ENCODE measurements at regions not wholly inside any gene's neighbourhood (a gene's known extent, or its start where the extent isn't known, plus 50 kb on each side); places are given as distances from the start of the nearest gene placed in this dataset.

DNA sequence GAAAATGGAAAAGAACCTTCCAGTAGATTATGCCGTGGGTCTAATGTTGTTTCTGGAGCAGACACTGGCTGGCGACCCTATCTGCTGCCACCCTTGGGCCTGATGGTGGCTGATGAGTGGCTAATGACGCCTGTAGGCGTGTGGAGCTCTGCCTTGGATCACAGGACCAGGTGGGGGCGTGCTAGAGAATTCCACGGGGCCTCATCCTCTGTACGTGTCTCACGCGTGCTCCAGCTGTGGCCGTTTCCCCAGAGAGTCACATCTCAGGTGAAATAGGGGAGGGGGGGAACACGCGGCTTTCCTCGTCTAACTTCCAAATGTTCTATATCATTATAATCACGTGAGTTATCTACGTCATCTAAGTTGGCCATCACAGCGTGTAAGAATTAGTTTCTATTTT is 160.9 kb upstream of the SMIM21 start:
- no peak for DNase-seq (ENCODE audit: low read depth)

DNA sequence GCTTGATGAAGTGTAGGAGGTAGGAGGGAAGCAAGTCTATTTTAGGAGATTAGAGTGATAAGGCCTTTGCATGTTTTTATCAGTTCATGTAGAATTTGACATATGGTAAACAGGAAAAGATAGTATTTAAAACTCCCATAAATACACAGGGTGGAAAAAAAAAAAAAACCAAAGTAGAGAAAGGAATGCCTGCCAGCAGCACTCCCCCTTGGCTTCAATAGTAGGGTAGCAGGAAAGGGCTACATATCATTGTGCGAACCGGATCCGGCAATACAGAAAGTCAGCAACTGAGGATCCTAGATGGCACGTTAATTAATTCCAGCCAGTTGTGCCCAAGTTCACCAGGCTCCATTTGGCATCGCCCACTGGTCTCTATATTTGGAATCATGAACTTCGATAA is 159.6 kb upstream of the SMIM21 start:
- DNase-seq (ENCODE audit: low read depth): no peak

GRCh38 chr18:75586130-75586889 is 158.8 kb upstream of the SMIM21 start:
- DNase-seq (ENCODE audit: low read depth): no peak

GRCh38 chr18:75582940-75583339 is 155.4 kb upstream of the SMIM21 start:
- DNase-seq (ENCODE audit: low read depth): no peak

- DNase-seq (ENCODE audit: low read depth): no peak
Measured at GRCh38 chr18:75582406-75582821, 154.9 kb upstream of the SMIM21 start.

DNA sequence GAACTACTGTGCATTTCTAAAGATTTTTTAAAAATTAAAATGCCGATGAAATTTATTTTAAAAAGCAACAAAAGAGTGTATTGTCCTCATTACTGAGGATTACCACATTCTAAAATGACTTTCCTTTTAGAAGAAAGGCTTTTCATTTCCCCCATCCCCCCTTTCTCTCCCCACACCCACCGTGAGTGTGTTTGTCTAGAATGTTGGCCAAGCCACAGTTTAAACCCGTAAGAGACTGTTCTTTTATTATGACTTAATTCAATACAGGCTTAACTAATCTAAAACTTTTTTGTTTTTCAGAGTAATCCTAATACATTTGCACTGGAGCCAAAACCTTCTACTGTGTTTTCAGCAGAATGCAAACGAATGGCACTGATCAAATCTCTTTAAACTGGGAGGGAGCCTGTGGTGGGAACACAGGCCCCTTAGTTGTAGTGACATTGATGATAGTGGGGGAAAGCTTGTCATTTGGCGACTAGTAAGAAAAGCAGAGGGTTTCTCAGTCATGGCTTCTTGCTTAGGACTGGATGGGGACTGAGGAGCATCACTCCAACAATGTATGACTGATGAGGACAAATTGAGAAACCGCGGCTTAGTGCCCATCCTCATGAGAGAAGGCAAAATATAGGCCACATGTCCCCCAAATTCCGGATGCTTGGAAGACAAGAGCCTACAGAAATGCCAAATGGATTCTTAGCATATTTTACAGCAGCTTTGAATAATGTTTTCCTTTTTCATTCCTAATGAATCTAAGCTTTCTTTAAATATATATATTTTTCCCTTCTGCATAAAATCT is 154.0 kb upstream of the SMIM21 start:
- no peak for DNase-seq (ENCODE audit: low read depth)

GRCh38 chr18:75574187-75574586 is 146.7 kb upstream of the SMIM21 start:
- DNase-seq (ENCODE audit: low read depth): no peak

DNA sequence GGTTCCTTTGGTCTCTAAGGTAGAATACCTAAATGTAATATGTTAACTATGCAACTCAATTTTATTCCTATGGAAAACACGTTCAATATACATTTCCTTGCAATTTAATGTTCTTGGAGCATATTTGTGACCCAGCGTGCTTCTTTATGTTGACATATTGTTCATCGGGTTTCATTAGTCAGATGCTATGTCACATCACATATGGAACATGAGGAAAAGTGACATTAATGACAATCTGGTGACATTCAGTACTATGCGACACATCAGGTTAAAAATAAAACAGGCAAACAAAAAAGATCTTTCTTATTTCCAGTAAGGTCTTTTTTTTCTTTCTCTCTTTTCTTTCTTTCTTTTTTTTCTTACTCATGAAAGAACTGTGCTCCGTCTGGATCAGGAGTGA is 135.6 kb upstream of the SMIM21 start:
- no peak for DNase-seq (ENCODE audit: low read depth)

GRCh38 chr18:75562216-75562615 is 134.7 kb upstream of the SMIM21 start:
- DNase-seq (ENCODE audit: low read depth): no peak

DNA sequence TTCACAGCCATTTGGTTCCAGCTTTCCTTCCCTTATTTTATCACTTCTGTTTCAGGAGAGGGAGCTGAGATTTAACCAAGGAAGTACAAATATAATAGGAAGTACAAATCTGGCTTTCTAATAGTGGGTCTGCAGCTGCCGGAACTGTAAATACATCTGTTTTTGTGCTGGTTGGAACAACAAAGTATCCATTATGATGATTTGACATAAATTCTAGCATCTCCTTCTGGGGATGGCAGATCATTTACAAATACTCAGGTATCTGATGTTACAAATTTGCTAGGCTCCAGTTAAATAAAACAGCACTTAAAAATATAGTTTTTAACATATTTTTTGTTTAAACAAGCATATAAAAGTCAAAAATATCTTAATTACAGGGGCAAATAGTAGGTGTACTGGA is 131.3 kb upstream of the SMIM21 start:
- no peak for DNase-seq (ENCODE audit: low read depth)

- no peak for DNase-seq (ENCODE audit: low read depth)
Measured at GRCh38 chr18:75556841-75557240, 129.3 kb upstream of the SMIM21 start.

GRCh38 chr18:75554644-75555185 is 127.2 kb upstream of the SMIM21 start:
- DNase-seq (ENCODE audit: low read depth): no peak

DNA sequence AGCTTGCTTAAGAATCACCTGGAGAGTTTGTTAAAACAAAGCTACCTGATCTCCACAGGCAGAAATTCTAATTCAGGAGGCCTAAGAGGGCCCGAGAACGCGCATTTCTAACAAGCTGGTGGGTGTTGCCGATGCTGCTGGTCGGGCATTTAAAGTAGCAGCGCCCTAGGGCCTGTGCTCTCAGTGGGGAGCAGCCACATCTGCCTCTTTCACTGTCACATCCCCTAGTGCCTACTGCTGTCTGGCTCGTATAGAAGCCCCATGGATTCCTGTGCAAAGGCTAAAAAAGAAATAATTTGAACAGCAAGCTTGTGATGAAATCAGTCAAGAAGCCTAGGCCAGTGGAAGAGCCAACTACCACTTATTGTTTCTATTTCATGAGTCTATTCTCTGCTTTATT is 126.7 kb upstream of the SMIM21 start:
- DNase-seq (ENCODE audit: low read depth): no peak

GRCh38 chr18:75553021-75553420 is 125.5 kb upstream of the SMIM21 start:
- DNase-seq (ENCODE audit: low read depth): no peak

DNA sequence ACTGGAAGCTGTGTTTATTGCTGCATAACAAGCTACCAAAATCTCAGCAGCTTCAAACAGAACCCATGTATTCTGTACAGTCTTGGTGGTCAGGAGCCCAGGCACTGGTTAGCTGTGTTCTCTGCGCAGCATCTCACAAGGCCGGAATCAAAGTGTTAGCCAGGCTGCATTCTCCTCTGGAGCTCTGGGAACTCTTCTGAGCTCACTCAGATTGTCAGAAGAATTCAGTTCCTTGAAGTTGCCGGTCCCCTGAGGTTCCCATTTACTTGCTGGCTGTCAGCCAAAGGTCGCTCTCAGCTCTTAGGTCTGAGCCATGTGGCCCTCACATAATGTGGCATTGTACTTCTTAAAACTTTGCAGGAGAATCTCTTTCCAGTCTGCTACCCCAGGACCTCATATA is 123.6 kb upstream of the SMIM21 start:
- no peak for DNase-seq (ENCODE audit: low read depth)

DNA sequence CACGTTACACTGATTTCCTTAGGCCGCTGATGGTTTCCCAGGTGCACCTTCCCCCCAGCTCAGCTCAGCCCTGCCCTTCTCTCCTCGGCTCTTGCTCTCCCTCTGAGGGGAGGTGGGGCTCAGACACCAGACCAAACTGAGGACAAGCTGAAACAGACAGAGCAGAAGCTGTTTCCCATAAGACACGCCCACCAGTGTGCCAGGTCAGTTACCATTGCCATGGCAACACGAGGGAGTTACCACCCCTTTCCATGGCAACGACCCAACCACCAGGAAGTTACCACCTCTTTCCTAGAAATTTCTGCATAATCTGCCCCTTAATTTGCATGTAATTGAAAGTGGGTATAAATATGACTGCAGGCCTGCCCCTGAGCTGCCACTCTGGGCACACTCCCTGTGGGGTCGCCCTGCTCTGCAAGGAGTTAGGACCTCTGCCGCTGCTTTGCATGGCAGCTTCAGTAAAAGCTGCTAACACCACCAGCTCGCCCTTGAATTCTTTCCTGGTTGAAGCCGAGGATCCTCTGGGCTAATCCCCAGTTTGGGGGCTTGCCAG is 120.9 kb upstream of the SMIM21 start:
- DNase-seq (ENCODE audit: low read depth): no peak

DNA sequence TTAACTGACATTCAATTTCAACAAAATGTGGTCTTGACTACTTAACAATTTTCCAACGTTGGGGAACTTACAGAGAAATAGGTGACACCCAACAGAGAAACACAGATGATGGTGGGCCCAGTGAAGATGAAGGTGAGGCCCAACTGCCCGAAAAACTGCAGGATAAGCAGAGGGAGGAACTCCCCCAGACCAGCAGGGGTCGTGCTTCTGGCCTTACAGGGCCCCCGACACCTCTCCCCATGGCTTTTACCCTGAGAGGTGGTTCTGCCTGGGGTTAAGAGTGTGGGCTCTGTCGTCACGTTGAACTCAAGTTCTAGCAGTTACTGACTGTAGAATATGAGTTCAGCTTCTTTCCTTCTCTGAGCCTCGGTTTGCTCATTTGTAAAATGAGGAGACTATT is 119.5 kb upstream of the SMIM21 start:
- no peak for DNase-seq (ENCODE audit: low read depth)

GRCh38 chr18:75545189-75545588 is 117.7 kb upstream of the SMIM21 start:
- DNase-seq (ENCODE audit: low read depth): no peak

DNA sequence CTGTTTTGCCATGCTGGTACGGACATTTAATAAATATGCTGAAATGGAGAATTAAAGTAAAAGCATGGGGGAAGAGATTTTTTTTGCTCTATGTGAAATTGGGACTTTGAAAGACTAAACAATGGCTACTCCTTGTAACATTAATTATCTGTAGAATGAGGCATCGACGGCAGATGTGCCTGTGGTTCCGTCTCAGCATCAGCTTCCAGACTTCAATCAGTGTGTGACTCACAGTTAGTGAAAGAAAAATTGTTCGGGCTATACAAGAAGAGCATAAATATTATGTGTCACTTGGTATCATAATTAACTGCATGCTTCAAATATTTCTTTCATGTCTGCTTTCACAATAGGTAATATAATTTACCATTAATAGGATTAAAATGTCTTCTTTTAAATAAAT is 117.0 kb upstream of the SMIM21 start:
- no peak for DNase-seq (ENCODE audit: low read depth)

- DNase-seq (ENCODE audit: low read depth): no peak
Measured at GRCh38 chr18:75544051-75544481, 116.6 kb upstream of the SMIM21 start.

DNA sequence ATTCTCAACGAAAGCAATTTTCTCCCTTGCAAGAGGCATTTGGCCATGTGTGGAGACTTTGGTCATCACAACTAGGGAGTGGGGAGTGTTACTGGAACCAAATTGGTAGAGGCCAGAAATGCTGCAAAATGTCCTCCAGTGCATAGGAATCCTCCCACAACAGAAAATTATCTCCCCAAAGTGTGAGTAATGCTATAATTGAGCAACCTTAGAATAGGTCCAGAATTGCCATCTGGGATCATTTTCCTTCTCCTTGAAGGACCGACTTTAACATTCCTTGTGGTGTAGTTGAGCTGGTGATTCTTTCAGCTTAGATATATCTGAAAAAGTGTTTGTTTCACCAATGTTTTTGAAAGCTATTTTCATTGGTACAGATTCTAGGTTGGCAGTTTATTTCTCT is 111.2 kb upstream of the SMIM21 start:
- DNase-seq (ENCODE audit: low read depth): peak; percentile 12

DNA sequence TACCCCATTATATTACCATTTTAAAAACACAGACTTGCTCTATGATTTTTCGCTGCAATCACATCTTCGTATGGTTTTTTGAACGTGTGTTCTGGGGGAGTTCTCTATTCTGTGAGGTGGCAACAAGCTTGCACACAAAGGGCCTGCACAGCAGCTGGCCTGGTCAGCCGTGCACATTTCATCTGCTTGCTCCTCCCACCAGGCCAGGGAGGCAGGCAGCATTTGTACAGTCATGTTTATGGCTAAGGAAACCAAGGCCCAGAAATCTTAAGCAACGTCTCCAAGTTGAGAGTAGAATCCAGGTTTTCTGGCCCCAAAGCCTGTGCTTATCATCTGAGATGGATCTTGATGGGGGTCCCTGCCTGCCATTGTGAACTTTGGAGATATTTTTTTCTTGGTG is 106.4 kb upstream of the SMIM21 start:
- DNase-seq (ENCODE audit: low read depth): no peak

- DNase-seq (ENCODE audit: low read depth): no peak
Measured at GRCh38 chr18:75533209-75533608, 105.7 kb upstream of the SMIM21 start.

Data from fibroblast of the conjunctiva (primary cell).